ENCODE measurements at regions not wholly inside any gene's neighbourhood (a gene's known extent, or its start where the extent isn't known, plus 50 kb on each side); places are given as distances from the start of the nearest gene placed in this dataset.

- no peak overlapping the region for H3K4me3 ChIP-seq (ENCODE audit: low read depth, low read length)
- no peak for DNase-seq (ENCODE audit: low read depth)
- TF ChIP-seq CTCF (IDR thresholded peaks at IDR 0.05; ENCODE audit: control insufficient read depth, extremely low read depth, insufficient read depth) = no peak
Measured at GRCh38 chr2:142668420-142668819, 209.0 kb upstream of the KYNU start.

GRCh38 chr2:142665241-142665640, 212.2 kb upstream of the KYNU start:
- no peak for DNase-seq (ENCODE audit: low read depth)
- H3K4me3 ChIP-seq (ENCODE audit: low read depth, low read length) = no peak overlapping the region
- TF ChIP-seq CTCF (IDR thresholded peaks at IDR 0.05; ENCODE audit: control insufficient read depth, extremely low read depth, insufficient read depth) = no peak

- TF ChIP-seq CTCF (IDR thresholded peaks at IDR 0.05; ENCODE audit: control insufficient read depth, extremely low read depth, insufficient read depth) = no peak
- no peak for DNase-seq (ENCODE audit: low read depth)
- no peak overlapping the region for H3K4me3 ChIP-seq (ENCODE audit: low read depth, low read length)
Measured at GRCh38 chr2:142650601-142651000, 226.9 kb upstream of the KYNU start.

- H3K4me3 ChIP-seq (ENCODE audit: low read depth, low read length) = no peak overlapping the region
- DNase-seq (ENCODE audit: low read depth) = no peak
- TF ChIP-seq CTCF (IDR thresholded peaks at IDR 0.05; ENCODE audit: control insufficient read depth, extremely low read depth, insufficient read depth) = no peak
Measured at GRCh38 chr2:142649581-142649980, 227.9 kb upstream of the KYNU start.

GRCh38 chr2:142642650-142643049, 234.8 kb upstream of the KYNU start:
- no peak overlapping the region for H3K4me3 ChIP-seq (ENCODE audit: low read depth, low read length)
- TF ChIP-seq CTCF (IDR thresholded peaks at IDR 0.05; ENCODE audit: control insufficient read depth, extremely low read depth, insufficient read depth) = no peak
- DNase-seq (ENCODE audit: low read depth) = no peak

GRCh38 chr2:142629193-142629592, 248.3 kb upstream of the KYNU start:
- no peak for DNase-seq (ENCODE audit: low read depth)
- no peak for TF ChIP-seq CTCF (IDR thresholded peaks at IDR 0.05; ENCODE audit: control insufficient read depth, extremely low read depth, insufficient read depth)
- no peak overlapping the region for H3K4me3 ChIP-seq (ENCODE audit: low read depth, low read length)

- TF ChIP-seq CTCF (IDR thresholded peaks at IDR 0.05; ENCODE audit: control insufficient read depth, extremely low read depth, insufficient read depth) = no peak
- no peak for DNase-seq (ENCODE audit: low read depth)
Measured at GRCh38 chr2:142621287-142621686, 256.2 kb upstream of the KYNU start.

More at GRCh38 chr2:142621287-142621686, 256.2 kb upstream of the KYNU start:
- H3K4me3 ChIP-seq (ENCODE audit: low read depth, low read length) = no peak overlapping the region

Measured in LNCaP clone FGC (cell line).